HEK293T (cell line): ENCODE measurements at regions not wholly inside any gene's neighbourhood (a gene's known extent, or its start where the extent isn't known, plus 50 kb on each side); places are given as distances from the start of the nearest gene placed in this dataset.

Experiments used
- ARNT ChIP-seq: fragments of 450-650 bp; IDR thresholded peaks from 2 replicates; pipeline ENCODE4 v1.6.1; 2017; ENCODE audit warnings: mild to moderate bottlenecking
- BHLHE40 ChIP-seq: fragments of 450-650 bp; IDR thresholded peaks from 2 replicates; pipeline ENCODE4 v1.6.1; 2016; ENCODE audit warnings: mild to moderate bottlenecking, moderate library complexity, borderline replicate concordance
- ELF4 ChIP-seq: fragments of 450-650 bp; IDR thresholded peaks from 2 replicates; pipeline ENCODE4 v1.6.1; 2017; ENCODE audit warnings: antibody characterized with exemption
- L3MBTL2 ChIP-seq: fragments of 450-650 bp; conservative IDR thresholded peaks from 2 replicates; pipeline ENCODE4 v1.6.1; 2016; ENCODE audit warnings: mild to moderate bottlenecking
- NFRKB ChIP-seq: fragments of 450-650 bp; IDR thresholded peaks from 2 replicates; pipeline ENCODE4 v1.6.1; 2016; ENCODE audit warnings: mild to moderate bottlenecking, moderate library complexity
- PKNOX1 ChIP-seq: fragments of 450-650 bp; IDR thresholded peaks from 2 replicates; pipeline ENCODE4 v1.6.1; 2016
- SP1 ChIP-seq: fragments of 450-650 bp; IDR thresholded peaks from 2 replicates; pipeline ENCODE4 v1.6.1; 2017
- SUZ12 ChIP-seq: fragments of 450-650 bp; IDR thresholded peaks from 2 replicates; pipeline ENCODE4 v1.6.1; 2016; ENCODE audit warnings: mild to moderate bottlenecking

- TF ChIP-seq SP1 (no peak), ELF4 (no peak), BHLHE40 (no peak), PKNOX1 (no peak), NFRKB (no peak), SUZ12 (no peak), L3MBTL2 (no peak), ARNT (no peak)
Measured at GRCh38 chr5:87526131-87526530, 113.4 kb upstream of the CCNH start.
